ENCODE measurements at regions not wholly inside any gene's neighbourhood (a gene's known extent, or its start where the extent isn't known, plus 50 kb on each side); places are given as distances from the start of the nearest gene placed in this dataset.
A peak's percentile ranks its signal among the peaks of the same experiment; 100 is the strongest.
"Not testable (repeated sequence)": the region's sequence is repeated elsewhere in the genome, so short reads cannot be mapped to it uniquely, and the experiment has no call there.

DNA sequence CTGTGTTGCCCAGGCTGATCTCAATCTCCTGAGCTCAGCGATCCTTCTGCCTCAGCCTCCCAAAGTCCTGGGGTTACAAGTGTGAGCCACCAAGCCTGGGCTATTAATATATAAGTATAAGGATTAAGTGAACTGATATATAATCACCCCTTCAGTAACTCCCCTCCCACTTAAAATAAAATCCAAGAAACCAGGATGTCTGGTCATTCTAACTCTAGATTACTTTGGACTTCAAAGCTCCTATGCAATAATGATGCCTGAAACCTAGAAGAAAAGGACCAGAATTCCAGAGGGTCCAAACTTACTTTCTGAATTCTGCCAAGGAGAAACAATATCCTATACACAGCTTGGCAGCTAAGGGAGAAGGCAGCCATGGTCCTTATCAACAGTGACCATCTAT lies 206.8 kb upstream of the ZNF217 start:
- no peak for DNase-seq (ENCODE audit: low read depth)

DNA sequence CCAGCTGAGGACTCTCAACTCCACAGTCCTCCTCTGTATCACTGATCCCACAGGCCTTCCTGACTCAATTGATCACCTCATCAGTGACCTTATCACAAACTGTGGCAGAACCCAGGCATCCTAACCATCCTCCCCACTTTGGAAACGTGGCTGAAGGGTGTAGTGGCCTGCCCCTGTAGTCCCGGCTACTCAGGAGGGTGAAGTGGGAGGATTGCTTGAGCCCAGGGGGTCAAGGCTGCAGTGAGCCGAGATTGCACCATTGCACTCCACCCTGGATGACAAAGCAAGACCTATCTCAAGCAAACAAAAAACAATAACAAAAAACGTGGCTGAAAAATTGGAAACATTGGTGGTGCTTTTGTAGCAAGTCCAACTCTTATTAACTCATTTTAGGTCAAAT lies 203.4 kb upstream of the ZNF217 start:
- DNase-seq (ENCODE audit: low read depth), result no peak

DNA sequence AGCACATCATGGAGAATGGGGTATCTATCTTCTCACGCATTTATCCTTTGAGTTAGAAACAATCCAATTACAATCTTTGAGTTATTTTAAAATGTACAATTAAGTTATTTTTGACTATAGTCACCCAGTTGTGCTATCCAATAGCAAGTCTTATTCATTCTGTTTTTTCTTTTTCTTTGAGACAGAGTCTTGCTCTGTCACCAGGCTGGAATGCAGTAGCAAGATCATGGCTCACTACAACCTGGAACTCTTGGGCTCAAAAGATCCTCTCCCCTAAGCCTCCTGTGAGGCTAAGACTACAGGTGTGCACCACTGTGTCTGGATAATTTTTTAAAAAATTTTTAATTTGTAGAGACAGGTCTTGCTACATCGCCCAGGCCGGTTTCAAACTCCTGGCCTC lies 201.5 kb upstream of the ZNF217 start:
- DNase-seq (ENCODE audit: low read depth), result peak; percentile 86

DNA sequence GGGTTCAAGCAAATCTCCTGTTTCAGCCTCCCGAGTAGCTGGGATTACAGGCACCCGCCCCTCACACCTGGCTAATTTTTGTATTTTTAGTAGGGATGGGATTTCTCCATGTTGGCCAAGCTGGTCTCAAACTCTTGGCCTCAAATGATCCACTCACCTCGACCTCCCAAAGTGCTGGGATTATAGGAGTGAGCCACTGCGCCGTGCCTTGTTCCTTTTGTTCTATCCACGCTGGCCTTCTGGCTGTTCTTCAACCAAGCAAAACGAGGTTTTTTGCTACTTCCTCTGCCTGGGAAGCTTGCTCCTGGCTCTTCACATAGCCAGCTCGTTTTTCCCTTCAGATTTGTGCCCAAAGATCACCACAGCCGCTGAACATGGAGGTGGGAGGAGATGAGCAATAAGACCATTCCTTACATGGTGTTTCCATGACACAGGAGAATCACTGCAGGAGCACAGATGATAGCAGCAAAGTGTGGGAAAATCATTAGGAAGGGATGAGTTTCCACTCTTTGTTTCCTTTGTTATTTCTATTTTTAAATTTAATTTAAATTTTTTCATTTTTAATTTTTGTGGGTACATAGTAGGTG lies 201.0 kb upstream of the ZNF217 start:
- peak; percentile 87 for DNase-seq (ENCODE audit: low read depth)

DNA sequence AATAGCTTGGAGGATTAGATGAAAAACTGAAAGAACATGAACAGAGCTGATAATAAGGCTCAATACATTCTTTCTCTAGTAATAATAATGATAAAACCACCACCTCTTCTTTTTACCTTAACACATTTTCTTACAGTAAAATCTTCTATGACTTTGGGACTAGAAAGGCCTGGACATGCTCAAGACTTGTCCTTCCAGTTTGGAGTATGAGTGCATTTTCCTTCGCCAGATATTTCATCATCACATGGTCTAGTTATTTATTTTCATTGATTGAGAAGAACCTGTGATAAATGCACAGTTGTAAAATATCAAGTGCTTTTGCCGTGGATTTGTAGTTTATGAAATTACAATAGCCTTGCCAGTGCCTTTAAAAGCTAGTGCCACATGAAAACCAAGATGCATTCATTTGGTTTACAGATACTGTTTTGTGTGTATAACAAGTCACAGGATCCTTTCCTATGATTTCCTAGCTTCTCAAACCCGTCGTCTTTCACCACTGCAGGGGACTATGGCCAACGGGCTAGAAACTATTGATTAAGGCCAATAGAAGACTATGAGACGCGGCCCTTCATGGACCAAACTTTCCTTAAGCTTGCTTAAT lies 200.2 kb upstream of the ZNF217 start:
- no peak for DNase-seq (ENCODE audit: low read depth)

DNA sequence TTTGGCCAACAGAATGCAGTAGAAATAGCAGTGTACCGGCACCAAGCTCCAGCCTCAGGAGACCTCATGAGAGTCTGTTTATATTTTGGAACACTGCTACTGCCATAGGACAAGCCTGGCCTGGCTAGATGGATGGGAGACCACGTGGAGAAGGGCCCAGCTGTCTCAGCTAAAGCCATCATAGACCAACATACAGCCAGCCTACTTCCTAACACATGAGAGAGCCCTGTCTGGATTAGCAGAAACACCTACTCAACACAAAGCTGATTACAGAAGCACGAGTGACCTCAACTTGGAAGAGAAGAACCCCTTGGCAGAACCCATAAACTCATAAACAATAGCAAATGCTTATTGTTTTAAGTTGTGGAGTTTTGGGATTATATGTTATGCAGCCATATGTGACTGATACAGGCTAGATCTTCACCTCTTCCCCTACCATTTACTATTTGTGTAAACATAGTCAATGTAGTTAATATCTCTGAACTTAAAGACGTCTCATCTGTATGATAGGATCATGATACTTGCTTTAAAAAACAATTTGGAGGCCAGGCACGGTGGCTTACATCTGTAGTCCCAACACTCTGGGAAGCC lies 199.4 kb upstream of the ZNF217 start:
- DNase-seq (ENCODE audit: low read depth), result no peak

DNA sequence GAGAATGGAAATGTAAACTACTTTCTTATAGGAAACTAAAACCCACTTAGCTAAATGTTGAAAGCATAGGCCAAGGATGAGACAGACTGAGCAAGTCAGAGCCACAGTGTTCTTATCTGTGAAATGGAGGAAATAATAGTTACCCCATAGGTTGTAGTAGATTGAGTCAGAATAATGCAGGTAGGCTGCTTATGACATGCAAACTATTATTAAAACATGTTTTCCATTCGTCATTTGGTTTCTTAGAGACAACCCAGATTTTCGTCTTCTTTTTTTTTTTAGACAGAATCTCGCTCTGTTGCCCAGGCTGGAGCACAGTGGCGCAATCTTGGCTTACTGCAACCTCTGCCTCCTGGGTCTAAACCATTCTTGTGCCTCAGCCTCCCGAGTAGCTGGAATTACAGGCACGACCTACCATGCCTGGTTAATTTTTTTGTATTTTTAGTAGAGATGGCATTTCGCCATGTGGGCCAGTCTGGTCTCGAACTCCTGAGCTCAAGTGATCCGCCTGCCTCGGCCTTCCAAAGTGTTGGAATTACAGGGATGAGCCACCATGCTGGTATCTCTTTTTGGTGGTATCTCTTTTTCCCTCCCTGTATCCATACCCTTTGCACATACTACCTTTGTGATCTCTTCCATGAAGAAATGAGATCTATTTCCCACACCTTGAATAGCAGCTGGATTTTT lies 196.5 kb upstream of the ZNF217 start:
- DNase-seq (ENCODE audit: low read depth), result no peak

DNA sequence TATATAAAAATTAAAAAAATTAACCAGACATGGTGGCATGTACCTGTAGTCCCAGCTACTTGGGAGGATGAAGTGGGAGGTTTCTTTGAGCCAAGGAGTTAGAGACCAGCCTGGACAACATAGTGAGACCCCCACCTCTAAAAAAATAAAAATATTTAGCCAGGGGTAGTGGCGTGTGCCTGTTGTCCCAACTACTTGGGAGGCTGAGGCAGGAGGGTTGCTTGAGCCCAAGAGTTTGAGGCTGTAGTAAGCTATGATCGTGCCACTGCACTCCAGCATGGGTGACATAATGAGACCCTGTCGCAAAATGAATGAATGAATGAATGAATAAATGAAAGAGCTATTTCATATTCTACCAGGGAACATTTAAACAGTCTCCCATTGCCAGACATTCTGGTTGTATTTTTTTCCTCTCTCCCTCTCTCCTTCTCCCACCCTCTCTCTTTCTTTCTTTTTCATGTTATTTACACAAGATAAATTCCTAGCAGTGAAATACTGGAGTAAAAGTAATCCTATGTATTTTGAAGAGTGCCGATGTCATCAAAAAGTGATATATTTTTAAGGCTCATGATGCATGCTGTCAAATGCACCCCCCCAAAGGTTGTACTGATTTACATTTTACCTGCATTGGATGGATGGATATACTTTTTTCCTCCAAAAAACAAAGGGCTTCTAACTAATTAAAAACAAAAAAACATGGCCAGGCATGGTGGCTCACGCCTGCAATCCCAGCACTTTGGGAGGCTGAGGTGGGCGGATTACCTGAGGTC lies 194.8 kb upstream of the ZNF217 start:
- DNase-seq (ENCODE audit: low read depth), result no peak

DNA sequence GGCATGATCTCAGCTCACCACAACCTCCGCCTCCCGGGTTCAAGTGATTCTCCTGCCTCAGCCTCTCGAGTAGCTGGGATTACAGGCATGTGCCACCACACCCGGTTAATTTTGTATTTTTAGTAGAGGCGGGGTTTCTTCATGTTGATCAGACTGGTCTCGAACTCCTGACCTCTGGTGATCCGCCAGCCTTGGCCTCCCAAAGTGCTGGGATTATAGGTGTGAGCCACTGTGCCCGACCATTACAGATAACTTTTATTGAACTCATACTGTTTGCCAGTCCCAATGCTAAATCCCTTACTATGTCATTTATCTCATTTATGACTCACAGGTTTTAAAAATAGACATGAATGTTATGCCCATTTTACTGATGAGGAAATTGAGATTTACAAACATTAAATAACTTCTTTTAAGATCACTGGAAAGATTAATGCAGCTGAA lies 193.9 kb upstream of the ZNF217 start:
- not testable (repeated sequence) for DNase-seq (ENCODE audit: low read depth)

DNA sequence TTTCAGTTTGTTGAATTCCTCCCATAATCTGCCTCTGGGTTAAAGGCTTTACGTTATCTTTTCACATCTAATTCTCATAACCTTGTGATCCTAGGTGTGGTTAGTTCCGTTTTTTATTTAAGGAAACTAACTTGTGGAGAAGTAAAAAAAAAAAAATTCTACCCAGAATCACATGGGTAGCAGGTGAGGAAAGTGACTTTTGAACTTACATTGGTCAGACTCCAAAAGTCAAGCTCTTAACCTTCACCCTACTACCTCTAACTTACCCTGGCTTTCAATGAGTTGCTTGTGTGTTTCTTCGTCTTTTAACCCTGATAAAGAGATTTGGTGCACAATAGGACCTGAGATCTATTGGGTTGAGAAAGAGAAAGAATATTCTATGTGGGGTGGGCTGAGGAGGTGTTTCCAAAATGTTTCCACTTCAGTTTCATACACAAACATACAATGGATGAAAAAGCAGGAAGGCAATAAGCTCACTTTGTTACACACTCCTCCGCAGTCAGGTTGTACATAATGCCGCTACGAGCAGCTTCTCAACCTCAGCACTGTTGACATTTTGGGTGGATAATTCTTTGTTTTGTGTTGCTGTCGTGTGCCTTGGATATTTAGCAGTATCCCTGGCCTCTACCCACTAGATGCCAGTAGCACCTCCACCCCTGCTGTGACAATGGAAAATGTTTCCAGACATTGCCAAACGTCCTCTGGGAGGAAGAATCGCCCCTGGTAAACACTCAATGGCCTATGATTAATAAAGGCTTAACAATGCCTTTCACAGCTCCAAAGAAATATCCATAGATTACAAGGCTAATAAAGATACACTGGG lies 193.0 kb upstream of the ZNF217 start:
- DNase-seq (ENCODE audit: low read depth), result no peak

DNA sequence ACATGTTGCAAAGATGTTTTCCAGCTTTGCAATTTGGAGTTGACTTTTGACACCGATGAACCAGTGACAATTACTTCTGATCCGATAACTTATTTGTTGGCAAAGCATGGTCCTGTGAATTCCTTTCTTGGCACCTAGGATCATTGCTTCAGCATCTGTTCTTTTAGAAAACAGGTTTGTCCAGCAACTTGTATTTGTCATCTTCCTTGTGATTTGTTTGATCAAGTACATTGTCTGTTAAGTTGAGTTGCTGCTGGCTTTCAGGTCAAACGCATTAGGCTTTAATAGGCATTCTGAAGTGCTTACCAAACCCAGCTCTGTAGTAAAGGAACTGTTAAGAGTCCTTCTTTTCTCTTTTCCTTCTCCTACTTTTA lies 192.4 kb upstream of the ZNF217 start:
- DNase-seq (ENCODE audit: low read depth), result no peak

DNA sequence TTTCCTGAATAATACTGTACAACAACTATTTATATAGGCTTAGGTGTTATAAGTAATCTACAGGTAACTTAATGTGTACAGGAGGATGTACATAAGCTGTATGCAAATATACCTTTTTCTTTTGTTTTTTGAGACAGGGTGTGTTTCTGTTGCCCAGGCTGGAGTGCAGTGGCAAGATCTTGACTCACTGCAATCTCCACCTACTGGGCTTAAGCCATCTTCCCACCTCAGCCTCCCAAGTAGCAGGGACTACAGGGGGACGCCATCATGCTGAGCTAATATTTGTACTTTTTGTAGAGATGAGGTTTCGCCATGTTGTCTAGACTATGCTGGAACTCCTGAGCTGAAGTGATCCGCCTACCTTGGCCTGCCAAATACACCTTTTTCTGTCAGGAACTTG lies 191.7 kb upstream of the ZNF217 start:
- no peak for DNase-seq (ENCODE audit: low read depth)

DNA sequence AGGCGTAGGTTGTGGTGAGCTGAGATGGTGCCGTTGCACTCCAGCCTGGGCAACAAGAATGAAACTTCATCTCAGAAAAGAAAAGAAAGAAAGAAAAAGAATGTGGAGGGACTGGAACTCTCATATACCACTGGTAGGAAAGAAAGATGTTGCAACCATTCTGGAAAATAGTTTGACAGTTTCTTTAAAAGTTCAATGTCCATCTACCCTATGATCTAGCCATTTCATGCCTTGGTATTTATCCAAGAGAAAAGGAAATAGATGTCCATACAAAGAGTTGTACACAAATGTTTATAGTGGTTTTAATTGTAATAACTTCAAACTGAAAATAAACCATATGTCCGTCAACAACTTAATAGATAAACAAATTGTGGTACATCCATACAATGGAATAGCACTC lies 190.1 kb upstream of the ZNF217 start:
- DNase-seq (ENCODE audit: low read depth), result no peak

DNA sequence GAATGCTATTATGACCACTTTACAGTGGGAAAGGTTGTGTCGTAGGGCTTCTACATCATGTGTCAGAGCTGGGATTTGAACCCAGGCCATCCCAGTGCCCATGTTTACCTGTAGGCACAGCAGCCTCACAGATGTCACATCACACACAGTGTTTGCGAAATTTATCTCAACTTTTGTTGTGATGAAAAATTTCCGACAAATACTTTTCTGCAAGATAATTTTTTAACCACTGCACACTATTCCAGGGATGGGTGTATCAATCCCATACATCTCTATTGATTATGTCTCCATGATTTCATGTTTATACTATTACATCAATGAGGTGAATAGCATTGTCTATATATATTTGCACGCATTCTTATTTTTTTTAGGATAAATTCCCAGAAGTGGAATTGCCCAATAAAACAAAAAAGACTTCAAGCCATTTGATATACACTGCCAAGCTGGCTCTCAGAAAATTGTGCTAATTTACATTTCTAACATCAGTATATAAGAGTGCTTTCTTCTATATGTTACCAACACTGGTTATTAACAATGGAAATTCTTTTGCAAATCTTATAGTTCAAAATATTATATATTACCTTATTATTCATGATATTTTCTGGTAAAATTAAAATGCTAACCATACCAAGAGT lies 189.1 kb upstream of the ZNF217 start:
- no peak for DNase-seq (ENCODE audit: low read depth)

DNA sequence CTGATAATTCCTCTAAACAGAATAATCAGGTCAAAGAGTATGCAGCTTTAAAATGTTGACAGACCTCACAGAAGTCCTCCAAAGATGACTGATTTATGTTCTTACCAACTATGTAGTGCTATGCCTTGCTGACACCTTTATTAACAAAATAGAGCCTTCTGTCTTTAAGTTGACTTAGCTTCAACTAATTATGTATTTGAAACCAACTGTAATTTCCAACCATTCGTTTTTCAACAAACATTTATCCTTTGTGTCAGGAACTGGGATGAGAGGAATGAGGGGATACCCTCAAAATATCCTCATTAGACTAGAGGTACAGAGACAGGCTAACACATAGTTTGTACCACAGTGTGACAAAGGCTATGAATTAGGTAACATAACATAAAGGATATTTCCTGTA lies 186.2 kb upstream of the ZNF217 start:
- DNase-seq (ENCODE audit: low read depth), result no peak

DNA sequence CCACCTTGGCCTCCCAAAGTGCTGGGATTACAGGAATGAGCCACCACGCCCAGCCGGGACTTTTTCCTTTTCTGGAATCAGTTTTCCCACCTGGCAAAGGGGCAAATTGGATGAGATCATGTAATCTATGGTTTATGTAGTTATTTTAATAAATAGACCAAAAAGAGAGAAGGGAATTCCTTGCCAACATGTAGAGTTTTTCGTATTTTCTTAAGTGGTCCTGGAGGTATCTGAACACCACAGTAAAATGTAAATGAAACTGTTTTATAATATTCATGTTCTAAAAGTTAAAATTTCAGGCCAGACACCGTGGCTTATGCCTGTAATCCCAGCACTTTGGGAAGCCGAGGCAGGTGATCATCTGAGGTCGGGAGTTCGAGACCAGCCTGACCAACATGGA lies 185.1 kb upstream of the ZNF217 start:
- no peak for DNase-seq (ENCODE audit: low read depth)

DNA sequence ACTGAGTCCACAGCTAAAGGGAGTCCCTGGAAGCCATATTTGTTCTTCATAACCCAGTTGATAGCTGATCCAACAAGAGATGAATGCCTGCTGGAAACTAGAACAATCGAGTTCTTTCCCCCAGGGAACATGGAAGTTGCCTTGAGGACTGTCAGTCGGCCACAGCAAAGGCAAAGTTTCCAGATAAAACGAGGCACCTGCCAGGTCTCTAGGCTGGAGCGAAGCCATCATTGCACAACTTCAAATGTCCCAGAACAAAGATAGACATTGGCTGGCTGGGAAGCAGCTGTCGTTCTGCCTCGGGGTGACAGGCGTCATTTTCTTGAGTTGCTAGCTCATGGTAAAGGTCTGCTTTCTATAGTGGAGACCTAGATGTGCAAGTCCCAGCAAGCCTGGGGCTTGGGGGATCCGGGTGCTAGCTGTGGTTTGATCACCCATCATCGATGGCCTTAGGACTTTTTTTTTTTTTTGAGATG lies 184.4 kb upstream of the ZNF217 start:
- DNase-seq (ENCODE audit: low read depth), result no peak

DNA sequence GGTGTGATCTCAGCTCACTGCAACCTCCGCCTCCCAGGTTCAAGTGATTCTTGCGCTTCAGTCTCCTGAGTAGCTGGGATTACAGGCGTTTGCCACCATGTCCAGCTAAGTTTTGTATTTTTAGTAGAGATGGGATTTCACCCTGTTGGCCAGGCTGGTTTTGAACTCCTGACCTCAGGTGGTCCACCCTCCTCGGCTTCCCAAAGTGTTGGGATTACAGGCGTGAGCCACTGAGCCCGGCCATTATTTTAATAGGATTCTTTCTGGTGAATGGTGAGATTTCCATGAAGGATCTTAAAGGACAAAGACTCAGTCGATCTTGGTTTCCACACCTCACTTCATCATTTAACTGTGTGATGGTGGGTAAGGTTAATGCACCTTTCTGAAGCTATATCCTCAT lies 183.8 kb upstream of the ZNF217 start:
- DNase-seq (ENCODE audit: low read depth), result not testable (repeated sequence)

DNA sequence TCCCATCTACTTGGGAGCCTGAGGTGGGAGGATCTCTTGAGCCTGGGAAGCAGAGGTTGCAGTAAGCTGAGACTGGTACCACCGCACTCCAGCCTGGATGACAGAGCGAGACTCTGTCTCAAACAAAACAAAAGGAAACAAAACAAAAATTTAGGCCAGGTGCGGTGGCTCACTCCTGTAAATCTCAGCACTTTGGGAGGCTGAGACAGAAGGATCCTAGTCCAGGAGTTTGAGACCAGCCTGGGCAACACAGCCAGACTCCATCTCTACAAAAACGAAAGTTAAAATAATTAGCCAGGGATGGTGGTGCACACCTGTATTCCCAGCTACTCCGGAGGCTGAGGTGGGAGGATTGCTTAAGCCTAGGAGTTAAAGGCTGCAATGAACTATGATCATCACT lies 183.2 kb upstream of the ZNF217 start:
- DNase-seq (ENCODE audit: low read depth), result no peak

DNA sequence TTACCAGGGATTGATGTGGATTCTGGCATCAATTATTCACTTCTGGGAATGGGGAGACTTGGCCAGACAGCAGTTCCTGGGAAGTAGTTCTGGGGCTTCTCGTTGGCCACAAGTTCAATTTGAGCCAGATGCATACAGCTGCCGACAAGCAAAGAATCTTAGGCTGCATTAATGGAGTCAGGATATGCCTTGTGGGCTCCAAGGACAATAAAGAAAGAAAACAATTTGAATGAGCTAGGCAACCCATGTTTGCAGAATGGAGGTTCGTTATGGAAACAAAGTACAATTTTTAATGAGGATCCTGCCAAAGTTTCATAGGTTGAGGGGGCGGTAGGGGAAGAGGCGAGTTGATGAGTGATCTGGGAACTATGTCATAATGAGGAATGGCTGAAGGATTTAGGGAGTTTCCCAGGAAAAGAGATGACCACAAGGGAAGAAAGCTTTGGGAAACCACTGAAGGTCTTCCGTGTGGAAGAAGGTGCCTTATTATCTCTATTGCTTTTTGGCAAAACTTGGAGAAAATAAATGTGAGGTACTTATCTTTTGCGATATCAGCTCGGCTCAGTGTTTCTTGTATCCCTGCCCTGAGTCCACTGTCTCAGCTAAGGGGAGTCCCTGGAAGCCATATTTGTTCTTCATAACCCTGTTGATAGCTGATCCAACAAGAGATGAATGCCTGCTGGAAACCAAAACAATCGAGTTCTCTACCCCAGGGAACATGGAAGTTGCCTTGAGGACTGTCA lies 181.0 kb upstream of the ZNF217 start:
- peak; percentile 99 for DNase-seq (ENCODE audit: low read depth)
